Coronary artery (tissue), 2 donors: ENCODE measurements at regions not wholly inside any gene's neighbourhood (a gene's known extent, or its start where the extent isn't known, plus 50 kb on each side); places are given as distances from the start of the nearest gene placed in this dataset.
A peak's percentile ranks its signal among the peaks of the same experiment; 100 is the strongest.

ENCODE experiments used
- DNase-seq: peaks from one replicate; pipeline ENCODE4 v3.0.0-alpha.2; 2017; ENCODE audit warnings: low spot score
- H3K27ac ChIP-seq, 2 donors: fragments of 200-600 bp; sonication (generic); one replicate each; pipeline ENCODE4 v1.5.1; 2016 to 2019
- H3K4me3 ChIP-seq: fragments of 200-600 bp; sonication (generic); 2 replicates; pipeline ENCODE4 v1.5.1; 2016; ENCODE audit warnings: mild to moderate bottlenecking, moderate library complexity
- CTCF ChIP-seq: fragments of 200-600 bp; sonication (generic); IDR thresholded peaks from one replicate; pipeline ENCODE4 v1.5.1; 2019; ENCODE audit warnings: antibody characterized with exemption

- H3K4me3 ChIP-seq: no peak overlapping the region
- no peak for DNase-seq
- H3K27ac ChIP-seq: no peak overlapping the region
- TF ChIP-seq CTCF: no peak
Observed at GRCh38 chr1:58979086-58979485, 195.2 kb upstream of the JUN start.

DNA sequence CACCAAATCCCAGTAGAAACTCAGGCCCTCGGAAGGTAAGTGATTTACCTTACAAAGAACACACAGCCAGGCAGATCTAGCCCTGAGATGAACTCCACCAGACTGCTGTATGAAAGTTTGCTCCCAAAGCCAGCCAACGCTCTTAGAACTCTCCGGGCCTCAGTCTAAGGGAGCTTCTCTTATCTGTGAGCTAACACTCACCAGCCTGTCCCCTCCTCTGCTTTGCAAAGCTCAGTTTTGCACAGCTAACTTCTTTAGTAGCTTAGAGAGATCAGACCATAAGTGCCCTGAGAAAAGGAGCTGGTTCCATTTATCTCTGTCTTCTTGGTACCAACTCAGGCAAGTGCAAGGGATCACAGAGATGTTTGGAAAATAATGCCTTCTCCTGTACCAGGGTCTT is 195.8 kb upstream of the JUN start:
- peak; percentile 24 for DNase-seq
- H3K4me3 ChIP-seq: no peak overlapping the region
- no peak for TF ChIP-seq CTCF
- H3K27ac ChIP-seq: no peak overlapping the region

GRCh38 chr1:58981392-58981791 is 197.5 kb upstream of the JUN start:
- no peak for TF ChIP-seq CTCF
- Histone ChIP-seq H3K4me3 (no peak overlapping the region), H3K27ac (no peak overlapping the region)
- DNase-seq: peak; percentile 9

GRCh38 chr1:58982259-58982998 is 198.6 kb upstream of the JUN start:
- Histone ChIP-seq H3K27ac (peak overlapping the region in 1 of 2 donors; percentile 17), H3K4me3 (no peak overlapping the region)
- no peak for TF ChIP-seq CTCF
- peak; percentile 50 for DNase-seq

GRCh38 chr1:58983162-58983561 is 199.3 kb upstream of the JUN start:
- no peak for TF ChIP-seq CTCF
- peak; percentile 3 for DNase-seq
- H3K4me3 ChIP-seq: no peak overlapping the region
- H3K27ac ChIP-seq: no peak overlapping the region

- Histone ChIP-seq H3K4me3 (no peak overlapping the region), H3K27ac (no peak overlapping the region)
- TF ChIP-seq CTCF: no peak
- DNase-seq: peak; percentile 24
Observed at GRCh38 chr1:58983633-58984245, 199.9 kb upstream of the JUN start.
